ENCODE measurements at regions not wholly inside any gene's neighbourhood (a gene's known extent, or its start where the extent isn't known, plus 50 kb on each side); places are given as distances from the start of the nearest gene placed in this dataset.

DNA sequence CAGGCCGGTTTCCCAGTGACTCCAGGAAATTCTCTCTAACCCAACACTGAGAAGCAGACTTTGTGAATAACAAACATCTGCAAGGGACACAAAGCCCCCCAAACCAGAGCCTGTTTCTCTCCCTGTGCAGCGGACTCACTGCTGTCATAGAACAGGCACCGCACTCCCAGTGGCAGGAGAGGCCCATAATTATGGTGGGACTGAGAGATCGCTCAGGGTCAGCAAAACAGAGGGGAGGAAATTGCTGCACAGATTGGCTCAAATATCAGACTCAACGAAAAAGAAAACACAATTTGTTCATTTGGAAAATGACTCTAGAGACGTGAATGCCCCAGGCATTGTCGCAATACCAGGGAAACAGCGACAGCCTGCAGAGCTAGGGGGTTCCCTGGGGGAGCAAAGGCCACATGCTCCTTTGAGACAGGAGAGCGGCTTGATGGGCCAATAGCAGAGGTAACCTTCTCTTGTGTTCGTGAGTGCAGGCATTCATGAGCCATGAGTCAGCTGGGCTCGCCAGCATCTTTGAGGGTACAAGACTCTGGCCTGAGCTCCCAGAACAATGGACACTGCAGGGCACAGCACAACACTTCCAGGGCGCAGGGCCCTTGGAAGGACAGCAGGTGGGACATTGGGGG lies 143.3 kb upstream of the KLHL29 start:
- DNase-seq (ENCODE audit: low read depth), result no peak

DNA sequence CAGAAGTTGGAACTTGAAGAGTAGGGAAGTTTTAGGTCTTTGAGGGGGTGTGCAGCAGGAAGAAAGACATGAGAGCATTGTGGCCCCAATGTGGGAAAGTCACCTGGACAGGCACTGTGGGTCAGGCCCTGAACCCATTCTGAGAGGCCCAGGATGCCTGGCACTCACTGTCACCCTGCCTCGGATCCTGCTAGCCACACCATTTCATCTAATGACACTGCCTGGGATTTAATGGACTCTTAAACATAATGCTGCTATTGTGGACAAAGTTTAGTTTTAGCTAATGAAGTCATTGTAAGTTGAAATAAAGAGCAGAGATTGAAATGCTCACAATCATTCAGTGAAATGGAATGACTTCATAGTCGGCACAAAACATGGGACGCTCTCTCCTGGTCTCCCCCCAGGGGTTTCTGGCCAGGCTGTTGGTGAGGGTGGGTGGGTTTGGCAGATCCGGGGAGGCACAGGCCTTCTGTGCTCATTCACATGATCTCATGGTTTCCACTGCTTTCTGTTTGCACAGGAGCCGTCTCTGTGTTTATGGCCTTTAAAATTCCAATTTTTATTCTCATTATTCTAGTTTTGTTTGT lies 141.8 kb upstream of the KLHL29 start:
- DNase-seq (ENCODE audit: low read depth), result no peak

DNA sequence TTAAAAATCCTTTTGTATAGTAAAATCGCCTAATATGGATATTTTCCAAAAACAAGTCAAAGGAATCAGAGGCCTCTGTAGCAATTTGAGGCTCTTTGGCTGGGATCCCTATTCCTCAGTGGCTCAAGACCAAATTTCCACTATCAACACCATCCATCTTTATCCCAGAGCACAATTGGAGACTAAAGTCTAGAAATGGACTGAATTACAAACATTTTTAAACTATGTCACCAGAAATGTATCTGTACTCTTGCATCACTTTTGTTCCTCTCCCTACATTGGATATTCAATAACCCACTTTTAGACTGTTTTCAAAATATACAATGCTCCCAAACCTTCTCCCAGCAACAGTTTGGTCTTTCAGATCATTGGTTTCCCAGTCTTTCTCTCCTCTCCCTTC lies 140.4 kb upstream of the KLHL29 start:
- no peak for DNase-seq (ENCODE audit: low read depth)

DNA sequence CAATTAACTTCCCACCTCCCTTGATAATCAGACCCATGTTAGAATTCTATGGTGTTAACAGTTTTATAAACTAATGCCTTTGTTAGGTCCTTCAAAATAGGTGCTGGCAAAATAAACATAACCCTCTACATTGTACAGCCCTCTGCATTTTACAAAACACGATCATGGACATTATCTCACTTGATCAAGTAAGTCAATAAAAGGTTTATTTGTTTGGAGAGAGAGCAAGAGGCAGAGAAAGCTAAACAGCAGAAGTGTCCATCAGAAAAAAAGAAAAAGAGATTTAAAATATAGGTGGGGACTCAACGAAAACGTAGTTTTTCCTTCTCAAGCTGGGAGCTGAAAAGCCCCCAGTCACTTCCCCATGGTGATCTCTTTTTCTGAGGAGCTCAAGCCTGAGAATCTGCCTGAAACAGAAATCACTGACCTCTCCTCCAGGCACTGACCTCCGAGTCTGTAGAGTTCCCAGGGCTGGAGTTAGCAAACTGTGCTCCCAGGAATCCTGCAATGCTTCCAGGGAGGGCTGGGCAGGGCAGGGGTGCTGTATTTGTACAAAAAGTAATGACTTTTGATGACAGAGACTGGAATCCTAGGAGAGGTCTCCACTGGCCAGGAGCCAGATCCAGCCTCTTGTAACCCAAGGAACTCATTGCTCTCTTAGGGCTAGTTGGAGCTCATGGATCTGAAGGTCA lies 137.8 kb upstream of the KLHL29 start:
- no peak for DNase-seq (ENCODE audit: low read depth)

DNA sequence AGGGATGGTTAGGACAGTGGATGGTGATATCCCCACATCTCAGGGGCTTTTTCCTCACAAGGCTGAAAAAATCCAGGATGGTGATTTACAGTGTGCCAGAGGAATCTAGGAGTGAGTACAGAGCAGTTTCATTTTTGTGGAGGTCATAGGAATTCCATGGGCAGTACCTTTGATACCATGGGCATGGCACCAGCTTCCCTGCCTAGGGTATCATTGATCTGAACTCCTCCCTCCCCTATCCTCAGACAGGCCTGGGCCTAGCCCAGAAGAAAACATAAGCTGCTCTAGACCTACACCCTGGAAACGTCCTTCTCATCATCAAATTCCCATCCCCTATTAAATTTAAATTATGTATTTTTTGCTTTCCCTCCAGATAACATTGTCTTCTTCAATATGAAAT lies 136.3 kb upstream of the KLHL29 start:
- no peak for DNase-seq (ENCODE audit: low read depth)

DNA sequence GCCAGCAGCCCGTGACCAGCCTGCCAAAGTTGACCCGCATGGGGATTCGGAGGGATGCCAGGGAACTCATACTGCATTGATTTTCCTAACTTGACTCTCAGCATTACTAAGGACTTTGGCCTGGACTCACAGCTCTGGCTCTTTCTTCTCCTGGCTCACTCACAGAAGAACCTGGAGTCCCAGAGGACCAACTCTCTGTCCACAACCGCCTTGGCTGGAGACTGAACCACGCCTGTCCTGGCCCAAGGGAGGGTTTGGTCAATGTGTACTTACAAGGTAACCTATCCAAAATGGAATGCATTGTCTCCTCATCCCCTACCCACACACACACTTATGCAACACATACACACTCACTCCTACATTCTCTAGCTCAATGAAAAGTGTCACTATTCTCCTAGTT lies 135.6 kb upstream of the KLHL29 start:
- DNase-seq (ENCODE audit: low read depth), result no peak

DNA sequence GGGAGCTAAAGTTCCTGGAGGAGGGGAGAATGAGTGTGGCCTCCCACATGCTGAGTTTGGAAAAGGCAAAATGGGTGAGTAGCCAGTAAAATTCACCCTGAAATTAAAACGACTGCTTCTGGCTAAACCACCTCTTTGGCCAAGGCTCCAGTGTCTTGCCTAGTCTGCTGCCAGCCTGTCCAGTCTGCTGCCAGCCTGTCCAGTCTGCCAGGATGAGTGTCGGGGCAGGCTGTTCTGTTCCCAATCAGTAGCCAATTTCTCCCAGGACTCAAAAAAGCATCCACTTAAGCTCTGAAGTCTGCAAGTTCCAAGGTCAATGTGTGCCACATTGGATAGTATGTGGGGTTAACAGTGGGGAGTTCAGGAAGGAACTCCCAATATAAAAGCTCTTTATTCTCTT lies 134.6 kb upstream of the KLHL29 start:
- DNase-seq (ENCODE audit: low read depth), result no peak

DNA sequence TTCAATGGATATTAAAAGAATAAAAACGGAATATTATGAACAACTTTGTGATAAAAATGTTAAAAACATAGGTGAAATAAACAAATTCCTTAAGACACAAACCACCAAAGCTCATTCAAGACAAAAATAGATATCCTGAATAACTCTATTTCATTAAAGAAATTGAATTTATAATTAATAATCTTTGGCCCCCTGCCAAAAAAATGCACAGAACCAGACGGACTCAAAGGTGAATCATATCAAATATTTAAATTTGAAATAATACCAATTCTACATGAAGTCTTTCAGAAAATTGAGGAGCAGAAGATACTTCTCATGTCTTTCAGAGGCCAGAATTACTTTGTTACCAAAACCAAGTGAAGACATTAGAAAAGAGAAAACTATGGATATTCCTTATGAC lies 128.3 kb upstream of the KLHL29 start:
- DNase-seq (ENCODE audit: low read depth), result no peak

DNA sequence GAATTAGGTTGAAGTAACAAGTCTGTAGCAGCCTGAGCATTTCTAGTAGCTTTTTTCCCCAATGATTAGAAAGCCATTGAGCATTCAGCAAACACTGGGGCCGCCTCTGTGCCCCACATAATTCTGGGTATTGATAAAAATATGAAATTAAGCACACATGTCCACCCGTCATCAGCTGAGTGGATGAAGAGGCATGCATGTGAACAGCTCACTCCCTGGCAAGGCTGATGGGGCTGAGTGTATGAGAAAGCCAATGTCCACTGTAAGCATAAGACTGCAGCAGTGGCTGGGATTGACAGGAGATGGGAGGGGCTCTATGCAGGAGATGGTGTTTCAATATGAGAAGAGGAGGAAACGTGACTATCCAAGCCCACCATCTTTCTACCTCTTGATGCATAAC lies 124.4 kb upstream of the KLHL29 start:
- no peak for DNase-seq (ENCODE audit: low read depth)

DNA sequence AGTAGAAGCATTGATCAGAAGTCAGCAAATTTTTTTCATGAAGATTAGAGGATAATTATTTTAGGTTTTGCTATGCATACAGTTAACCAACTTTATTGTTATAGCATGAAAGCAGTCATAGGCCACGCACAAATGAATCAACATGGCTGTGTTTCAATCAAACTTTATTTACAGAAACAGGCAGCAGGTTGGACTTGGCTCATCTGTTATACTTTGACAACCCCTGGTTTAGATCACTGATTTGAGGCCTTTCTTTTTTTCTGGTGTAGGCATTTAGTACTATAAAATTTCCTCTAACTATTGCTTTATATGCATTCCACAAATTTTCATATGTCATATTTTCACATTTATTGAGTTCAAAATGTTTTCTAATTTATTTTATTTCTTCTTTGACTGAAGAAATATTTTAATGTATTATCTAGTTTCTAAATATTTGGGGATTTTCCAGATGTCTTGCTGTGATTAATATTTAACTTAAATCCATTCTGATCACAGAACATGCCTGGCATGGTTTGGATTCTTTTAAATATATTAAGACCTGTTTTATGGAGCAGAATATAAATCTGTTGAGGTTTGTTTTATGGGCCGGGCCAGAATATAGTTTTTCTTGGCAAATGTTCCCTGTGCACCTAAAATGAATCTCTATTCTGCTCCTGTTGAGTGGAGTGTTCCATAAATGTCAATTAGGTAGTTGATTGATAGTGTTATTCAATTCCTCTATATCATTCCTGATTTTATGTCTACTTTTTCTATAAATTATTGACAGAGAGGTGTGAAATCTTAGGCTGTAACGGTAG lies 116.3 kb upstream of the KLHL29 start:
- no peak for DNase-seq (ENCODE audit: low read depth)

DNA sequence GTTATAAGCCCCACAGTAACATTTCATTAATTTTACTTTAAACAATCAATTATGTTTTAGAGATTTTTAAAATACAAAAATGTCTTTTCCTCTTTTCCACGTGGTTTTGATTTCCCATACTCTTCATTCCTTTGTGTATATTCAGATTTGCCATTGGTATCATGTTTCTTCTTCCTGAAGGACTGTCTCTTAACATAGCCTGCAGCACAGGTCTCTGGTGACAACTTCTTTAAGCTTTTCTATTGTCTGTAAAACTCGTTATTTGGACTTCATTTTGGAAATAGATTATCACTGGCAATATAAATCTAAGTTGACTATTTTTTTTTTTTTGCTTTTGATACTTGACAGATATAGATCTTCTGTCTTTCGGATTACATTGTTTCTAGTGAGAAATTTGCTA lies 115.2 kb upstream of the KLHL29 start:
- DNase-seq (ENCODE audit: low read depth), result no peak

DNA sequence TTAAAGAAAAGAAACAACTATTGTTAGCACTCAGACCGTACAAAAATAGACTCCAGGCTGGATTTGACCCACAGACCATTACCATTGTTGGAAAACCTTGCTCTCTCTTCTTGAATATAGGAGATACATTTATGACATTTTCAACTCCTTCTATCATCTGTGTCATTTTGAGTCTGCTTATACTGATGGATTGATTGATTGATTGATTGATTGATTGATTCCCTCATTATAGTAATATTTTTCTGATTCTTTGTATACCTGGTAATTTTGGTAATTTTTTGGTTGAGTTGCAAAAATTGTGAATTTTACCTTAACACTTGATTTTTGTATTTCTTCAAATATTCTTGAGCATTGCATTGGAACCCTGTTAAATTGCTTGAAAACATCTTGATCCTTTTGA lies 114.2 kb upstream of the KLHL29 start:
- no peak for DNase-seq (ENCODE audit: low read depth)

DNA sequence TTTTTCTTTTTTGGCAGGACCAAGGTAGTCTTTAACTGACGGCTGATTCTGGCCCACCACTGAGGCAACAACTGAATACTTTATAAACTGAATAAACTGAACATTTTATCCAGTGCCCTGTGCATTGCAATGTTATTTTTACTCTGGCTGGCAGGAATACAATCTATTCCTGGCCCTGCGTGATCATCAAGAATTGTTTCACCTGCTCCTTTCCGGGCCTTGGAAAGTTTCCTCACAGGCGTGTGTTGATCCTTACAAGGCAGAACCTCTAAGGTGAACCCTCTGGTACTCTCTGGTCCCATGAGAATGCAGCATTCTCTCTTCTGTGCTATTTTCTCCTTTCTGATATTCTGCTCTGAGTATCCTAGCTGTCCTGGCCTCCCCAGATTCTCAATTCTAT lies 113.7 kb upstream of the KLHL29 start:
- DNase-seq (ENCODE audit: low read depth), result no peak

DNA sequence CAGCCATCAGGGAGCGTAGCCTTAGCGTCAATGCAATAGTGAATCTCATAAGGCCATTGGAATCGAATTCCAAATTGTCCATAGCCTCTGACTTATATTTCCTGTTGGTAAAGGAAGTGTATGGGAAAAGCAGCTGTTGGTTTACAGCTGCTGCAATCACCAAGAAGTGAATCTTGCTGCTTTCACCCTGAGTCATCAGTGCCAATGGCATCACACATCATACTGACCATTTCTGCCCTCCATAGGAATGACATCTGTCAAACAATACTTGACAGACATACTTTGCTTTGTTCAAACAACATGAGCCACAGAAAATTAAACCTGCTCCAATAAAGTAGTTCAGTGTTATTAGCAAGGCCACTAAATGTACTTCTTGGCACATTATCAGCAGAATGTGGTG lies 111.2 kb upstream of the KLHL29 start:
- no peak for DNase-seq (ENCODE audit: low read depth)

DNA sequence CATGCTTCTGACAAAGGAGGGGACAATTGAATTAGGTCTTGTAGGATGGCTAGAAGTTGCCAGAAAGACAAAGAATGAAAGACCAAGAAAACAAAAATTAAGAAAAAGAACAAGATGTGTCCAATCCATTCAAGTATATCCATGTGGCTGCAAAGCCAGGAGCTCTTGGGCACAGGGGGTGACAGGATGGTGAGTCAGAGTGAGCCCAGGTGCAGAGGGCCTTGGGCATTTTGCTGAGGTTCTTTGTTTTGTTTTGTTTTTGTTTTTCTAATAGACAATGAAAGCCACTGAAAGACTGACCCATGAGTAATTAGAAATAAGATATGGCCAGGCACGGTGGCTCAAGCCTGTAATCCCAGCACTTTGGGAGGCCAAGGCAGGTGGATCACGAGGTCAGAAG lies 104.6 kb upstream of the KLHL29 start:
- DNase-seq (ENCODE audit: low read depth), result no peak

DNA sequence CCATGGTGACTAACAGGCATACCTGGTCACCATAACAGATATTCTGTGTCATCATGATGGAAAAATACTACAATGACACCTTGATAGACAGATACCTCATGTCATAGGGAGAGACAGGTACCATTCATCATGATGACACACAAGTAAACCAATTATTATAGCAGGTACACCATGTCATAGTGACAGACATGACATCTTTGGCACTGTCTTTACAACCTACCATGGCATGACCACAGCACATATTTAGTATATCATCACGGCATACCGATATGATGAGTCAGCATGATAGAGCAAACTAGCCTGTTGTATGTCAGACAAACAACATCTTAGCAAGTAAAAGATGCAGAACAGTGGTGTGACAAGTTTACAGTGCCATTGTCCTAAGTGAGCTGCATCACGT lies 101.3 kb upstream of the KLHL29 start:
- no peak for DNase-seq (ENCODE audit: low read depth)

DNA sequence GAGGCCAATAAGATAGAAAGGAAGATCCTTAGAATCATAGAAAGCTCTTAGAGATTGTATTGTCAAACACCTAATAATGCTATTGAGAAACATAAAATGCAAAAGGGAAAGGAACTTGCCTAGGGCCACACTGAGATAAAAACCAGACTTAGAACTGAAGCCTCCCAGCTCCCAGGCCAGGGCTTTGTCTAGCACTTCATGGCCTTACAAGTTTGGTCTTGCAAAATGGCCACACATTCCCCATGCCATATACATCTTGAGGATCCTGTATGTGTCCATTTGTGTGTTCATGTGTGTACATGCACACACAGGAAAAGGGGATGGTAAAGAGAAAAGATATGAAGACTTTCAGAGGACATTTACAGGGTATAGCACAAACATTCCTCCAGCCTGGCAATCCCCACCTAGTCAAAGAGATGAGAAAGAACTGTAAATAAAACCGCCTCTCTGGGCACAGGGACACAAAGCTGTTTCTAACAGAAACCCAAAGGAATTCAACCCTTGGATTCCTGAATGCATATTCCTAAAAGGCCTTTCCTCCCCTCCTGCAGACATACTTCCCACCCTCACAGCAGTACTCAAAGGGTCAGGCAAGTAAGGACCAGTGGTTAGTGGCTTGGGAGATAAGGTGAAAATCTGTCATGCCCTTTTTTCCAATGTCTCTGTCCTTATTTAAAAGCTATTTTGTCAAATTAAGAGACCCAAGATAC lies 99.7 kb upstream of the KLHL29 start:
- no peak for DNase-seq (ENCODE audit: low read depth)

DNA sequence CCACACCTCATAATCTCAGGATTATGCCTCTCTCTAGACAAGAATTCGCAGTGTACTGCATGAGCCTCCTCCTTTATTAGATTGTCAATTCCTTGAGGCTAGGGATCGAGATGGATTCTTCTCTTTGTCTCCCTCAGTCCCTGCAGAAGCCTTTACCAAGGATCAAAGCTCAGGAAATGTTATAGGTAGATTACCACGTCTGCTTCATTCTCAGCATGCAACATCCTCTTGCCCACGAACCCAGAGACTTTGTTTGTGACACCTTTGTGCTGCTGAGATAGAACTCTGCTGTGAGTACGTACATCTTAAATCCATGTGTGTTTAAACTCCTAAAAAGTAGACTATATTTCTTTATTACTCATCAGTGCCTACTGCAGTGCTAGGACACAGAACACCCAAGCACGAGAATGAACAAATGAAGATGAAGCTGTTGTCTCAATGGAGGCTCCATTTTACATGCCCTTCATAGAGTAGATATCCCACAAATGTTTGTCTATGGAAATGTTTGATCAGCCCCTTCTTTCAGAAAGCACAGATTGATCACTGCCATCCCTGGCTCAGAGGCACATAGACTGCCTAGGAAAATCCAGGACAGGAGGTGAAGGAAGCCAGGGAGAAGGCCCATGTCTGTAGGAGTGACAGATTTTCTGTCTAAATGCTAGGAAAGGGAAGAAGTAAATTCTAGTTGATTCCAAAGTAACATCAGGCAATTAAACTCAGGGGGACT lies 98.8 kb upstream of the KLHL29 start:
- no peak for DNase-seq (ENCODE audit: low read depth)

DNA sequence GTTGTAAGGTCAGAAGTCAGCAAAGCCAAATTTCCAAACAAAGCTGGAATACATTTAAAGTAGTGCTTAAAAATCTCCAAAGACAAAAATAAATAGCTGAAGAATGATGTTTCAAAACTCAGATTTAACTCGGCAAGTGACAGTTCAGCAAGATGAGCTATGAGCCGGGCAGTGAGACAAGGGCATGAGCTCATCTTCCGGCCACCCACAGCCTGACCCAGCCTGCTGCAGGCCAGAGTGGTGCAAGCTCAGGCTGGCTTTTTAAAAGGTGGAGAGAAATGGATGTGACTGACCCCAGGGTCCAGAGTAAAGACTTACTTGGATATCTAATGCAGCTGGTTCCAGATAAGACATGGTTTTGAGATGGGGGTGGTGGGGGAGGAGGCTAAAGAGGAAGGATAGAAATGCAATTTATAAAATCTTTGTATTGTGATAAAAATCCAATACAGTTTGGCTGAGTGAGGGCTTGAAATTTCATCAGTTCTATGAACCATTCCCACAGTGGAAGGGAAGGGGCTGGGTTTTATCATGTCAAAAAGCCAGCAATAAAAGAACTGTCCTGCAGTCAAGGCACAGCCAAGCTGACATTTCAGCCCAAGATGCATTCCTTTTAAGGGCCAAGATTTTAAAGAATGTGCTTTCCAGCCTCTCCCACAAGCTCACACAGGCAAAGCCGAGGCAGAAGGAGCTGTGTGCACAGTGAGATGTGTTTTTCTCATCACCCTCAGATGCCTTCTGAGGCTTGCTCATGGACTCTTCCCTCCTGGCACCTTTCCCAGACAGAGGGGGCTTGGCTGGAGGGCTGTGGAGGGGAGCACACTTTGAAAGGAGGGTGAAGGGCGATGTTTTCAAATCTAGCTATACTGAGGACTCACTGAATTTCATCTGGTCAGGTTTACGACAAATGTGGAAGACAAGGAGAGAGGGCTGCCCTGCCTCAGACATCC lies 97.9 kb upstream of the KLHL29 start:
- no peak for DNase-seq (ENCODE audit: low read depth)

DNA sequence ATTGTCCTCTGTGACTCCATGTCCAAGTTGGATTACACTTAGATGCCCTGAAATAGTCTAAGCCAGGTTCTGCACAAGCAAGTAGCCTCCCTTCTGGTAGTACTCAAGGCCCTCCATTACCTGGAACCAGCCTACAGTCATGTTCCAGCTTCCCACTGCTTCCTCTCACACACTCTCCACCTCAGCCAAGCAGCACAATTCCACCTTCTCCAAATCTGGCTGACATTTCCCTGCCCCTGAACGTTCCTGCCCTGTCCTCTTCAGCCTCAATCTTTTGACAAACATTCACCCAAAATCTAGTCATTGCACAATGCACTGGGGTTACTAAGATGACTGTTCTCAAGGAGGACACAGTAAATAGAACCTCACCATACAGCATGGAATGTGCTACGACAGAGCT lies 95.3 kb upstream of the KLHL29 start:
- DNase-seq (ENCODE audit: low read depth), result no peak

DNA sequence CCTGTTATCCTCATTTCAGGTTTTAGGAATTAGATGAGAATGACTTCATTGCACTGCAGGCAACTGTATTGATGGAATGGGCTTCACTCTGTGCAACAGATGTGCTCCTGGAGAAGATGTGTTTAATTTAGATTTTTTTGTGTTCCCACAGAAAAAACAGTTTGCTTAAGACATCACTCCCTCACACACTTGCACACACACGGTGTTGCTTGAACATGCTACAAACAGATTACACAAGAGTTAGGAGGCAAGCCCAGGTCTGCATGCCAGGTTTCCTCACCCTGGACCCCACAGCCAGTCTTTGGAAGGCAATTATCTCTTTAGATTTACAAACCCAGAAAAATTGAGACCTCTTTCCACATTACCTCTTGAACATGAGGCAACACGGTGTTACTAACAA lies 93.7 kb upstream of the KLHL29 start:
- DNase-seq (ENCODE audit: low read depth), result no peak

All from non-pigmented ciliary epithelial cell (primary cell).